Stimulated activated CD8-positive, alpha-beta memory T cell treated with anti-CD3 and anti-CD28 coated beads, Interleukin-7, amount 100 ng/mL, for 4 hours (primary cell): ENCODE measurements at regions not wholly inside any gene's neighbourhood (a gene's known extent, or its start where the extent isn't known, plus 50 kb on each side); places are given as distances from the start of the nearest gene placed in this dataset.

ENCODE experiments used
- DNase-seq, 2 donors: peaks; one replicate each; pipeline ENCODE4 v3.0.0-alpha.2; 2020; ENCODE audit warnings: low read depth in 2 of 2

DNA sequence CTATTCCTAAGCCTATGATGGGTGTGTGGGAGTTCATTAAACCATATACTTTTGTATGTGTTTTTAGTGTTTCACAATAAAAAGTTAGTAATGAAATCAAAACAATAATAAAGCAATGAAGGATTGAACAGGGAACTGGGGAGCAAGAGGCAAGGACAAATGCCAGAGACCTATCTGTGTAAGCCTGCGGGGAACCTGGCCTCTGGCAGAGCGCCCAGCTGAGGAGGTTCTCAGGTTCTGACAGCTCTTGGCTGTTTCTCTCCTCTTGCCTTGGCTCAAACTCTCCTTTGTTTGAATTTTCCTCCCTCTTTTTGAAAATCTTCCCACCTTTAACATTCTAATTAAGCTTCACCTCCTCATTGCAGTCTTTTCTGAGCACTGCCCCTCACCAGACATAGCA is 200.0 kb upstream of the NCKAP5 start:
- DNase-seq = no peak

GRCh38 chr2:133768658-133769435 is 200.6 kb upstream of the NCKAP5 start:
- no peak for DNase-seq

GRCh38 chr2:133773854-133774653 is 205.8 kb upstream of the NCKAP5 start:
- no peak for DNase-seq

- DNase-seq = no peak
Observed at GRCh38 chr2:133774654-133775015, 206.4 kb upstream of the NCKAP5 start.

DNA sequence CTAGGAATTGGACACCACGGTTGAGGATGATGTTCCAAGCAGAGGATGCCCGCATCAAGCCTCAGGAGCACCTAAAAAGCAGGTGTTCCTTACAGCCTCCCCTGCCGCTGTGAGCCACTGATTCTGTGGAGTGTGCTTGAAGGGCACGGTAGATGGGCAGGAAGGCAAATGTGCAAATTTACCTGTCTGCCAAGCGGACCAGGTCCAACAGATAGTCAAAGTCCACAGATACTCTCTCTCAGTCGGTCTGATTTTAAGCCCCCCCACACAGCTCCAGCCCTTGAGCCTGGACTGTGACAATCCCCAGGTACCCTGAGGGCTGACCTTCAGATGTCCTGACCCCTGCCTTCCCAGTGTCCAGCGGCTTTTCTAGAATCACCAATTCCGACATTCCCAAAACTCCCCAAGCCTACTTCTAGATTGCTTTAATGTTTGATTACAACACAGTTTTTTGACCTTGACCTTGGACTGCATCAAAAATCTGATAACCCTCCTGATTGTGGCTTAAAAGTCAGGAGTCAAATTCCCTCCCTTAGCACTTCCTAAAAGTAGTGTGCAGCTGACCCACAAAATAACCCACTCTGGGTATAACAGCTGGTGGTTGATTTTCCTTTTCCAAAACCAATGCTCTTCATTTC is 208.8 kb upstream of the NCKAP5 start:
- no peak for DNase-seq

DNA sequence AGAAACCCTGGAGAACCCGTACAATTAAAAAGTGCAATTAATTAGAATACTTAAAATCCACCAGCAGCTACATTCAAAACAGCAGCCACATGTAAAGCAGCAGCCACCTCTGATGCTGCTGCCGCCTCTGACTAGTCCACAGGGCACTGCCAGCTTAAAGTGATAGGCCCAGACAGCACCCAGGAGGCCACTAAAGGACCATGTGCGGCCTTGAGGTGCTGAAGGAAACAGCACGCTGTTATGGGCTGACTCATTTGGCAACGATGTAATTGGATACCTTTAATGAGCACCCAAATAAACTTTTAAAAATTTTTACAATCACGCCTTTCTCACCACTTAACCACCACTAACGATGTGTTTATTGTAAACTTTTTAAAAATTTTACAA is 209.3 kb upstream of the NCKAP5 start:
- DNase-seq = no peak

- DNase-seq = no peak
Observed at GRCh38 chr2:133780099-133780996, 212.1 kb upstream of the NCKAP5 start.

DNA sequence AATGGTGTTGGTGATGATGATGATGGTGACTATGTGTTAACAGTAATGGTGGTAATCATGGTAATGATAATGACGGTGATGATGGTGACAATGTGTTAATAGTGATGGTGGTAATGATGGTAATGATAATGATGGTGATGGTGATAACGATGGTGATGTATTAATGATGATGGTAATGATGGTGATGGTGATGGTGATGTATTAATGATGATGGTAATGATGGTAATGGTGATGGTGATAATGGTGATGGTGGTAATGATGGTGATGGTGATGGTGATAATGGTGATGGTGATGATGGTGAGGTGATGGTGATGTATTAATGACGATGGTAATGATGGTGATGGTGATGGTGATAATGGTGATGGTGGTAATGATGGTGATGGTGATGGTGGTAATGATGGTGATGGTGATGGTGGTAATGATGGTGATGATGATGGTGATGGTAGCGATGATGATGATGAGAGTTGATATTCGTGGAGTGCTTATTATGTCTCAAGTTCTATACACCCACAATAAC is 212.8 kb upstream of the NCKAP5 start:
- DNase-seq = no peak

GRCh38 chr2:133787207-133787606 is 218.9 kb upstream of the NCKAP5 start:
- DNase-seq = no peak

DNA sequence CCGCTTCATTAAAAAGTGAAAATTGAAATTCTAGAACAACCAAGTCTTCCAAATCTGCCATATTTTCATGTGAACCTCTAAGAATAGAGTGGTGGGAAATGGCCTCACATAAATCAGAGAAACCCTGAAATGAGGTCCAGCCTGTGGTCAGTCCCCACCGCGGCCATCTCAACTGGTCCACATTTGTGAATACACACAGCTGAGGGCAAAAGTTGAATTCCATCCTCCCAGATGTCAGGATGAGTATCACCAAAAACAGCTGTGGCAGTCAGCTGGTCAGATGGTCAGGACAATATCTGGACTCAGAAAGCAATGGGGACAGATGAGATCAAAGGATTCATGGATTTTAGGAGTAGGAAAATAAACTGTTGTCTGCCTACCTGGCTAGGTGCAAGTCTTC is 219.4 kb upstream of the NCKAP5 start:
- no peak for DNase-seq

DNA sequence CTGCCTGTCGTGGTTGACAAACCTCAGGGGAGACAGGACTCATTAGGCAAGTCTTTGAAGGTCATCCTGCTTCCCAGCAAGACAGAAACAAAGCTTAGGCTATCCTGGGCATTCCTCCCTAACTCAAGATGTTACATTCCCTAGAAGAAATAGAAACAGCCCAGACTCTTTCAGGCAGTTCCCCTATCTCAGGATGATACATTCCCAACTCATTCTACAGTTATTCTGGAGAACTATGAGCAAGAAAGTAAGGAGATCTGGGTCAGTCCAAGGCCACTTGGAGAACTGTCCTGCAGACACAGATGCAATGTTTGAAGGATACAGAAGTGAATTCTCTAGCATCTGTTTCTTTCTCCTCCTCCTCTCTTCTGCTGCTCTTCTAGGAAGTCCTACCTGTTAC is 220.1 kb upstream of the NCKAP5 start:
- no peak for DNase-seq

DNA sequence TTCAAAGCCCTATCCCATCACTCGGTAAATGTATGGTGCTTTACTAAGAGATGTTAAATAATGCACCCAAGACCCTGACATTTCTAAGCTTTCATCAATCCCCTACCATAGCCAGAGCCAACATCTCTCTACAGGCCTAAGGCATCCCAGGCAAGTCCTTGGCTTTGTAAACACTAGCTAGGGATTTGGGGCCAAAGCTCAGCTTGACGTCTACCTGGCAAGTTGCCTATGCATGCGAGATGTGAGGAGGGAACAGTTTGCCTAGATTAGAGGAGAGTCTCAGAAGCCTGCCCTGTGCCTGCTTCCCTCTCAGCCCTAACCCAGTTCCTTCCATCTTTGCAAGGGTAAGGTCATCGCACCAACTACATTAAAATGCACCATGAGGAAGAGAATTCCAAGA is 221.5 kb upstream of the NCKAP5 start:
- DNase-seq = no peak

DNA sequence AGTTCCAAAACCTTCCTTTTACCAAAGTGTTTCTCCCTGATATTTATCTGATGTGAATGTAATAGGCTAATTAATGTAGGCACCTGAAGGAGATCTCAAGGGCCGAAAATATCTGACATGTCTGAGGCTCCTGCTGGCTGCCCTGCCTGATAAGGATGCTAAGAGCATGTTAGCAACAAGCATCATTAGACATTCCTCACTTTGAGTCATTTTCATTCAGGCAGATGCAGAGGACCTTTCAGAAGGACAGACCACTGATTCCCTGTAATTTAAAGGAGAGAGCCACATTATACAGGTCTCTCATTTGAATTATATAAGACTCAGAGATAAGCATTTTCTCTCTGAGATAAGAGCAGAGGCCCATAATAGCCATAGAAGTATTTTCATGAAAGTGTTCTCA is 222.4 kb upstream of the NCKAP5 start:
- no peak for DNase-seq

DNA sequence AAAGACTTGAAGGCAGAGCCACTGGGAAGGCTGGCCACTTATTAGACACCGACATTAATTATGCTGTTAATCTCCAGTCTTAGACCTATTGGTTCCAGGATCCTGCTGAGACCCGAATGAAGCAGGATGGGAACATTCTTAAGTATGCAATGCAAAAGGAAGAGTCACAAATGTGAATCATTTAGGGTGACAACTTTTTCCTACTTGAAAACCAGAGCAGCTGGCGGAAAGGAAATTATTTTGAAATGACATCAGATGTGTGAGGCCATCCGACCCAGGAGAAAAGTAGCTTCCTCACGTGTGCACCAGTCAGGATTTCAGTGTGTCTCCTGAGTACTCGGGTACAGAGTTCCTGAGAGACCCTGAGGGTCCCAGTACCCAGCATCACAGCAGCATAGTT is 222.9 kb upstream of the NCKAP5 start:
- no peak for DNase-seq

GRCh38 chr2:133792223-133792622 is 224.0 kb upstream of the NCKAP5 start:
- no peak for DNase-seq

- no peak for DNase-seq
Observed at GRCh38 chr2:133794114-133794513, 225.9 kb upstream of the NCKAP5 start.

DNA sequence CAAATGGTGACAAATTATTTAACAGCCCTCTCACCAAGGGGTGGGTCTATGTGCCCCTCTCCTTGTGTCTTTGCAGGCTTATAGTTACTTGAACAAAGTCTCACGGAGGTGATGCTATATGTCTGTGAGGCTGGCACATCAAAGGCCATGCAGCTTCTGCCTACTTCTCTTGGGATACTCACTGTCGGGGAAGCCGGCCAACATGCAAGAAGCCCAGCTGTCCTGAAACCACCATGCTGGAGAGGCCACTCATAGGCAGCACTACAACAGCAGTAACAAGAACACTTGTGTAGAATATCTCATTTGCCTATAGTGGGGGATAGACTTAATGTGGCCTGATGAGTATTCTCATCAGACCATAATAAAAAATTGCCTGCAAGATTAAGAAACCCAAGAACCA is 233.7 kb upstream of the NCKAP5 start:
- DNase-seq = no peak

DNA sequence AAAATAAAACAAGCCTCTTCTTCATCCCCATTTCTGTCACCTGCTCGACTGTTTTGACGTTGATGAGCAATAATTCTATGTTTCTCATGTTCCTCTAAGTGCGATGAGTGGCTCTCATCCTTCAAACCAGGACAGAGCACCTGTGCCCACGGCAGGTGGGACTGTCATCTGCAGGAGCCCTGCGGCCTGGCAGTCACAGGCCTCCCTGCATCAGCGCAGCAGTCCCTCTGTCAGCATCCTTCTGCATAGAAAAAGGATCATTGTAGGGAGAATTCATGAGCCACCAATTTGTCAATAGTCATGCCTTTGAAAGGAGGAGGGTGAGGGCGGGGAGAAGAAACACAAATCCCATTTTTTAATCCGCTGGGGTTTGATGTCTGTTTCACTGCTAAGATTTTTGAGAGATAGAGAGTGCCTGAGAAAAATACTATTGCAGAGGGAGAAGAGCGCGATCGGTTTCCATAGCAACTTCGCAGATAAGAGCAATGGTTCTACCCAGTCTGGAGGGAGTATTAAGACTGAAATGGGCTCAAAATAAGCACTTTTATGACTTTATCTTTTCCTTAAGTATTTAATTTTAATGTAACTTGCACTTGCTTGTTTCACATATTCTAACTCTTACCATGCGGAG is 234.3 kb upstream of the NCKAP5 start:
- DNase-seq = no peak

DNA sequence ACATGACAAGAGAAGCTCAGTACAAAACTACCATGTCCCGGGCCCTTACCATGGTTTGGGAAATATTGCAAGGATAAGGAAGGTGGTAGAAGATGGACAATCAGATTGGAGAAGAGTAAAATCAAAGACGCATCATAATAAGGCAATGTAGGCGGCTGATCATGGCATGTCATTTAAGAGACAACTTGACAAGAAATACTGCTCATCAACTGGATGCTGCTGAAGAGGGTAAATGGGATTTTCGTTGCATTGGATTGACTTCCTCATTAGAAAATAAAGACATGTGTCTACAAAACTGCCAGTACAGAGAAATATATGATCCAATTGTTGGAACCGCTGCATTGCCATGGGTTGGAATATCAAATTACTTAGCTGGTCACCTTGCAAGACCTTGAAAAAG is 238.3 kb upstream of the NCKAP5 start:
- no peak for DNase-seq

GRCh38 chr2:133809485-133809884 is 241.2 kb upstream of the NCKAP5 start:
- DNase-seq = no peak

DNA sequence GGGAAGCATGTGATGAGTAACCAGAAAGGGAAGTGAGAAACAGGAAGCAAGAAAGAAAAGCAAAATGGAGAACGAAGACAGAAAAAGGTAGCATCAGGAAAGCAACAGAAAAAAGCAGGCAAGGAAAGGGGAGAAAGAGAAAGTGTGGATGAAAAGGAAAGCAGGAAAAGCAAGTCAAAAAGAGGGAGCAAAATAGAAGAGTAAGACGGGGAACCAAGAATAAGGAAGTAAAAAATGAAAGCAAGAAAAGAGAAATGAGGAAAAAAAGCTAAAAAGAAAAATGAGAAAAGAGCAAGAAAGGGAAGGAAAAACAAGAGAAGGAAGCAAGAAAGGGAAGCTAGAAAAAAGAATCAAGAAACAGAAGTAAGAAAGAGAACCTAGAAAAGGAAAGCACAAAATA is 242.3 kb upstream of the NCKAP5 start:
- no peak for DNase-seq
